ENCODE measurements at regions not wholly inside any gene's neighbourhood (a gene's known extent, or its start where the extent isn't known, plus 50 kb on each side); places are given as distances from the start of the nearest gene placed in this dataset.
A peak's percentile ranks its signal among the peaks of the same experiment; 100 is the strongest.

DNA sequence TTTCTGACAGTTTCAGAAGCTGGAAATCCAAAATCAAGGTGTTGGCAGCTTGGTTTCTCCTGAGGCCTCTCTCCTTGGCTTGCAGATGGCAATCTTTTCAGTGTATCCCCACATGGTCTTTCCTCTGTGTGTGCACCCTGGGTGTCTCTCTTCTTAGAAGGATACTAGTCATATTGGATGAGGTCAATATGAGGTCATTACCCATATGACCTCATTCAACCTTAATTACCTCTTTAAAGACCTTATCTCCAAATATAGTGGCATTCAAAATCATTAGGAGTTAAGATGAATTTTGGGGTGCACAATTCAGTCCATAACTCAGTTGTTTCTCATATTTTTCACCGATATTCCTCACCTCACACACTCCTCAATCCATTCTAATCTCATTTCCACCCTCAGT is 92.4 kb upstream of the TGM3 start:
- peaks cover 0 to 16% (median 9%) of the 10 kb centered on the region in 12 donors for H3K4me1 ChIP-seq
- peaks cover 0 to 20% (median 11%) of the 10 kb centered on the region in 9 donors for H3K27me3 ChIP-seq
- intact Hi-C loops (cut with DNase I), result no loop called here
- H3K36me3 ChIP-seq, result no peaks in the 10 kb centered on the region
- H3K27ac ChIP-seq, result no peak overlapping the region
- no peak overlapping the region for H3K4me3 ChIP-seq
- DNase-seq (no peak), ATAC-seq (no peak)
- no peak for TF ChIP-seq CTCF (IDR thresholded peaks at IDR 0.05)
- no peak for TF ChIP-seq POLR2A (IDR thresholded peaks at IDR 0.05)
- WGBS, 4 donors, result 90 to 94% (median 92%) methylated on average over 1 of the region's 1 CpG
- H3K9me3 ChIP-seq, result no peaks in the 10 kb centered on the region

GRCh38 chr20:2204021-2204420 is 91.8 kb upstream of the TGM3 start:
- H3K27me3 ChIP-seq, result peaks cover 0 to 24% (median 12%) of the 10 kb centered on the region in 9 donors
- peaks cover 0 to 16% (median 9%) of the 10 kb centered on the region in 12 donors for H3K4me1 ChIP-seq
- no peak overlapping the region for H3K4me3 ChIP-seq
- H3K36me3 ChIP-seq, result no peaks in the 10 kb centered on the region
- no peaks in the 10 kb centered on the region for H3K9me3 ChIP-seq
- no peak for TF ChIP-seq POLR2A (IDR thresholded peaks at IDR 0.05)
- no peak for TF ChIP-seq CTCF (IDR thresholded peaks at IDR 0.05)
- H3K27ac ChIP-seq, result no peak overlapping the region
- ATAC-seq (no peak), DNase-seq (no peak)
- intact Hi-C loops (cut with DNase I), result loop anchor here in 1 of 10 donors (2.0 kb wide), 1 partner anchor 249 kb away; no protein-coding TSS in a partner anchor
- 80 to 88% (median 85%) methylated on average over 3 of the region's 3 CpGs for WGBS, 4 donors

DNA sequence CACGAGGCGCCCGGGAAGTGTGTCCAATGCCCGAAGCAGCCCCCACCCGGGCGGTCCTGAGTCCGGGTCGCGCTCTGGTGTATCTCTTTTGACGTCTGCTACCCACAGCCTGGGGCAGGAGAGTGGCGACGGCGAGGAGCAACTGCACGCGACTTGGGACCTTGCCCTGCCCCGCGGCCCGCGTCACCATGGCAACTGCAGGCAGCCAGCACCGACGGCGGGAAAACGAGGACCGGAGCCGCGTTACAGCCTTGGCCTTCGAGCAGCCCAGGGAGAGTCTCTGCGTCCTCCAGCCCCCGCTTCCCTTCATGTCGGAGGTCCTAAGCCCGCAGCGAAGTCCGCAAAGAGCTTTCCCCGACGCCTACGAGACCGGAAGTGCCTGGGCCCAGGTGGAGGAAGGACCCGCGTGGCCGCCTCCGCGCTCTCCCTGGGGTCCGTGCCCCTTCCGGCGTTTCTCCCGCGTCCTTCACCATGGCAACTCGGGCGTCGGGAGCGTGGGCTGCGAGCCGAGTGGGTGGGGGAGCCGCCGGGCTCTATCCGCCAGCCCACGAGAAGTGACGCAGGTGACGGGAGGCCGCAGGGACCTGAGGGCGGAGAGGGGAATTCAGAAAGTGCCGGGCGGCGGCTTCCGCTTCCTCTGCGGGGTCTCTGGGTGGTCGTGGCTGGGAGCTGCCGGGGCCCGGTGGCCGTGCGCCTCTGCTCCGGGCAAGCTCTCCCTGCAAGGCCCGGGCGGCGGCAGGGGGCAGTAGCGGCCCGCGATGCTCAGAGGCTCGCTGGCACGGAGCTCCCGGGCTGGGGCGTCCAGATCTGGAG is 88.6 kb upstream of the TGM3 start:
- H3K27me3 ChIP-seq, result peaks cover 0 to 44% (median 19%) of the 10 kb centered on the region in 9 donors
- intact Hi-C loops (cut with DNase I), result loop anchor here in 8 of 10 donors (2.0 to 5.0 kb wide), 4 partner anchors 140 to 248 kb away; no protein-coding TSS in a partner anchor

More for the DNA sequence above, 88.6 kb upstream of the TGM3 start:
- peaks cover 0 to 29% (median 9%) of the 10 kb centered on the region in 12 donors for H3K4me1 ChIP-seq
- ATAC-seq, result peak; percentile 52 to 88 (median 83)
- DNase-seq, result peak; percentile 59 to 87 (median 74)
- H3K36me3 ChIP-seq, result no peaks in the 10 kb centered on the region
- peak overlapping the region; percentile 9 to 65 (median 56) for H3K4me3 ChIP-seq
- 1 to 3% (median 3%) methylated on average over 31 to 82 of the region's 82 CpGs for WGBS, 4 donors
- TF ChIP-seq CTCF (IDR thresholded peaks at IDR 0.05) (peak; percentile 59 to 87 (median 73)), POLR2A (IDR thresholded peaks at IDR 0.05) (no peak)
- no peak overlapping the region for H3K27ac ChIP-seq
- no peaks in the 10 kb centered on the region for H3K9me3 ChIP-seq

All from heart left ventricle (tissue), 16 donors.